ENCODE measurements at regions not wholly inside any gene's neighbourhood (a gene's known extent, or its start where the extent isn't known, plus 50 kb on each side); places are given as distances from the start of the nearest gene placed in this dataset.

DNA sequence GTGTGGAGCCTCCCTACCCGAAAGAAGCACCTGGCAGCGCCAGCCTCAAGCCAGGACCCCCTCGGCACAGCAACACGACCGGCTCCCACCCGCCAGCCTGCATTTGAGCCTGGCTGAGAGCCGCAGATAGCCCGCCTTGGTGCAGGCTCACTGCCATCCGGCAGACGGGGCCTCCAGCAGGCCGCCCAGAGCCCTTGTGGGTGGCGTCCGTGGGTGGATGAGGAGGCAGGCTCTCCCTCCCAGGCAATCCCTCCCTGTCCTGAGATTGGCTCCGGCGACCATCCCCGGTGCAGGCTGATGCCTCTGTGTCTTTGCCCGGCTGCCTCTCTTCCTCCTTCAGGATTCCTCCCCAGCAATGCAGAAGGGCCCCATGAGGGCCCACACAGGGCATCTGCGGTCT, 1527.9 kb downstream of the BRD1 start:
- TF ChIP-seq, protein P1, sequence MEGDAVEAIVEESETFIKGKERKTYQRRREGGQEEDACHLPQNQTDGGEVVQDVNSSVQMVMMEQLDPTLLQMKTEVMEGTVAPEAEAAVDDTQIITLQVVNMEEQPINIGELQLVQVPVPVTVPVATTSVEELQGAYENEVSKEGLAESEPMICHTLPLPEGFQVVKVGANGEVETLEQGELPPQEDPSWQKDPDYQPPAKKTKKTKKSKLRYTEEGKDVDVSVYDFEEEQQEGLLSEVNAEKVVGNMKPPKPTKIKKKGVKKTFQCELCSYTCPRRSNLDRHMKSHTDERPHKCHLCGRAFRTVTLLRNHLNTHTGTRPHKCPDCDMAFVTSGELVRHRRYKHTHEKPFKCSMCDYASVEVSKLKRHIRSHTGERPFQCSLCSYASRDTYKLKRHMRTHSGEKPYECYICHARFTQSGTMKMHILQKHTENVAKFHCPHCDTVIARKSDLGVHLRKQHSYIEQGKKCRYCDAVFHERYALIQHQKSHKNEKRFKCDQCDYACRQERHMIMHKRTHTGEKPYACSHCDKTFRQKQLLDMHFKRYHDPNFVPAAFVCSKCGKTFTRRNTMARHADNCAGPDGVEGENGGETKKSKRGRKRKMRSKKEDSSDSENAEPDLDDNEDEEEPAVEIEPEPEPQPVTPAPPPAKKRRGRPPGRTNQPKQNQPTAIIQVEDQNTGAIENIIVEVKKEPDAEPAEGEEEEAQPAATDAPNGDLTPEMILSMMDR (conservative IDR thresholded peaks at IDR 0.05; ENCODE audit: low read depth, low read length), result no peak
- no peak for TF ChIP-seq EZH2 (IDR thresholded peaks at IDR 0.05; ENCODE audit: low read length, unreplicated experiment)
- no peak for TF ChIP-seq EZH2phosphoT487 (IDR thresholded peaks at IDR 0.05; ENCODE audit: borderline replicate concordance, low read length)

Data from PC-3 (cell line).